ENCODE measurements at regions not wholly inside any gene's neighbourhood (a gene's known extent, or its start where the extent isn't known, plus 50 kb on each side); places are given as distances from the start of the nearest gene placed in this dataset.
"Not testable (repeated sequence)": the region's sequence is repeated elsewhere in the genome, so short reads cannot be mapped to it uniquely, and the experiment has no call there.

DNA sequence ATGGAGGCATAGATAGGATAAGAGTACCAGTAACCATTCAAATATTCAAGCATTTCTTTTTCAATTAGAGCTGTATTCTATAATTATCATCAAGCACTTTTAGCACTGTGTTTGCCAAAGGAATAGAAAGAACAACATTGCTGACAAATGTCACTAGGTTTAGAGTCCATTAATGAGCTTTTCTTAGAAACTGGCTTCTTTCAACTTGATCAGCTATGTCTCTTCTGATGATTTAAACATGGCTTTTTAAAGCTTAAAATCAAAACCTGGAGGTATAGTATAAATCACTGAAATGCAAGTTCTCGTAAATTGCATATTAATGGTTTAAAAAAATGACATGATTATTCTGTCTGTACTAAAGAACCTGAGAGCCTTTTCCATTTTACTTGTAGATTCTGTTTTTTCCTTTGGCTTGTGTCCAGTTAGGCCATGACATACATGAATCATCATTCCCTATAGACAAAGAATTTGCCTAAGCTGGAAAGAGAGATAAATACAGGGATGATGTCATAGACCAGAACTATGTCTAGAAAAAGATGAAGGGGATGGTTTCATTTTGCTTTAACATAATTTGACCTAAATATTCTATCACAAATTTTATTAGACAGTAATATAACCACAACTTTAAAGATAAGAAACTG, 340.1 kb upstream of the CTSO start:
- TF ChIP-seq, protein P1, sequence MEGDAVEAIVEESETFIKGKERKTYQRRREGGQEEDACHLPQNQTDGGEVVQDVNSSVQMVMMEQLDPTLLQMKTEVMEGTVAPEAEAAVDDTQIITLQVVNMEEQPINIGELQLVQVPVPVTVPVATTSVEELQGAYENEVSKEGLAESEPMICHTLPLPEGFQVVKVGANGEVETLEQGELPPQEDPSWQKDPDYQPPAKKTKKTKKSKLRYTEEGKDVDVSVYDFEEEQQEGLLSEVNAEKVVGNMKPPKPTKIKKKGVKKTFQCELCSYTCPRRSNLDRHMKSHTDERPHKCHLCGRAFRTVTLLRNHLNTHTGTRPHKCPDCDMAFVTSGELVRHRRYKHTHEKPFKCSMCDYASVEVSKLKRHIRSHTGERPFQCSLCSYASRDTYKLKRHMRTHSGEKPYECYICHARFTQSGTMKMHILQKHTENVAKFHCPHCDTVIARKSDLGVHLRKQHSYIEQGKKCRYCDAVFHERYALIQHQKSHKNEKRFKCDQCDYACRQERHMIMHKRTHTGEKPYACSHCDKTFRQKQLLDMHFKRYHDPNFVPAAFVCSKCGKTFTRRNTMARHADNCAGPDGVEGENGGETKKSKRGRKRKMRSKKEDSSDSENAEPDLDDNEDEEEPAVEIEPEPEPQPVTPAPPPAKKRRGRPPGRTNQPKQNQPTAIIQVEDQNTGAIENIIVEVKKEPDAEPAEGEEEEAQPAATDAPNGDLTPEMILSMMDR (conservative IDR thresholded peaks at IDR 0.05) = no peak
- no peak overlapping the region for H3K27ac ChIP-seq

DNA sequence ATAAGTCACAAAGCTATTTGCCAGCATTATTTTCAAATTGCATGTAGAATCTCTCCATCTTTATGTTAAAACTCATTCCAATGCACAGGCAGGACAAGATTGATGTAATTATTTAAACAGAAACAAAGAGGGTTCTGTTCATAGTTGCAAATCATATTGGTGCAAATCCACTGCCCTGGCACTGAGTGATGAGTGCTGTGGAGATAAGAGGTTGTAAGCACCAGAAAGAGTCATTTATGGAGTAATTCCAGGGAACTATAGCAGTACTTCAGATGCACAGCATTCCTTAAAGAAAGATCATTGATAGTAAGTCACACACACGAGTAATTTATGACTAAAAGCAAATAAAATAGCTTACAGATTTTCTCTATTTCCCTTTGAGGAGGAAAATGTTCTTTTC, 337.7 kb upstream of the CTSO start:
- H3K27ac ChIP-seq = no peak overlapping the region
- TF ChIP-seq, protein P1 (conservative IDR thresholded peaks at IDR 0.05) = no peak

DNA sequence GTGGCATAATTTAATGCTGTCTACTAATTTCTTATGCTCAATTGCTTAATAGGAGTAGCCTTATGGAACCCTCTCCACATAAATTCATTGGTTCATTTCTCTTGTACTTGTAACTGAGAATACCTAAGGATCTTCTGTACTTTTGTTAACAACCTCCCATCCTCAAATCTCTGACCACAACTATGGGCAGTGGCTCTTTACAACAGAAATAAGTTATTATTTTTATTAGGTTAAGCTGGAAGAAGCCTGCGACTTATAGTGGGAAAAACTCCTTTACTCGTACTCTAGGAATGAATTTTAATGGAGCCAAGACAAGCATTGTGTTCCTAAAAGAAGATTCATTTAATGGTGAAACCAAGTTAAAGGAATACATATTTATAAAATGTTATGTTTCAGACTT, 337.1 kb upstream of the CTSO start:
- no peak overlapping the region for H3K27ac ChIP-seq
- TF ChIP-seq, protein P1 (conservative IDR thresholded peaks at IDR 0.05) = no peak

DNA sequence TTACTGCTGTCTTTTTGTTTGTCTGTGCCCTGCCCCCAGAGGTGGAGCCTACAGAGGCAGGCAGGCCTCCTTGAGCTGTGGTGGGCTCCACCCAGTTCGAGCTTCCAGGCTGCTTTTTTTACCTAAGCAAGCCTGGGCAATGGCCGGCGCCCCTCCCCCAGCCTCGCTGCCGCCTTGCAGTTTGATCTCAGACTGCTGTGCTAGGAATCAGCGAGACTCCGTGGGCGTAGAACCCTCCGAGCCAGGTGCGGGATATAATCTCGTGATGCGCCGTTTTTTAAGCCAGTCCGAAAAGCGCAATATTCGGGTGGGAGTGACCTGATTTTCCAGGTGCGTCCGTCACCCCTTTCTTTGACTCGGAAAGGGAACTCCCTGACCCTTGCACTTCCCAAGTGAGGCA, 336.4 kb upstream of the CTSO start:
- not testable (repeated sequence) for H3K27ac ChIP-seq

DNA sequence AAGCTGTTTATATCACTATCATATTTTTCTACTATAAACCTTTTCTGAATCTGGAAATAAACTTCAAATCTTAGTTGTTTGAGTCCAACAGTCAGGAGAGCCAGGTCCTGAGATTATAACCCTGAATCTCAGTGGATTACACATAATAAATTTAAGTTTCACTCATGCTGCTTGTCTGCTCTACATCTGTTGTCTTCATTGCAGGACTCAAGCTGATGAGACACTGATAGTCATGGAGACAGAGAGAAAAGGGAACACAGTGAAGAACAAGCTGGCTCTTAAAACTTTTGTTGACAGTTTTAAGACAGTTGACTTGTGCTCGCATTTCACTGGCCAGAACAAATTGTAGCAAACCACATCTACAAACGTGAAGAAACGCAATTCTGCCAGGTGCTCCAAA, 327.0 kb upstream of the CTSO start:
- TF ChIP-seq, protein P1 (conservative IDR thresholded peaks at IDR 0.05) = no peak
- no peak overlapping the region for H3K27ac ChIP-seq

DNA sequence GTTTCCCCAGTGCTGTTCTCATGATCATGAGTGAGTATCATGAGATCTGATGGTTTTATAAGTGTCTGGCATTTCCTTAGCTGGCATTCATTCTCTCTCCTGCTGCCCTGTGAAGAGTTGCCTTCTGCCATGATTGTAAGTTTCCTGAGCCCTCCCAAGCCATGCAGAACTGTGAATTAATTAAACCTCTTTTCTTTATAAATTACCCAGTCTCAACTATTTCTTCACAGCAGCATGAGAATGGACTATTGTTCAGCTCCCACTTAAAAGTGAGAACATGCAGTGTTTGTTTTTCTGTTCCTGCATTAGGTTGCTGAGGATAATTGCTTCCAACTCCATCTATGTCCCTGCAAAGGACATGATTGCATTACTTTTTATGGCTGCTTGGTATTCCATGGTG, 311.7 kb upstream of the CTSO start:
- no peak overlapping the region for H3K27ac ChIP-seq
- TF ChIP-seq, protein P1 (conservative IDR thresholded peaks at IDR 0.05) = no peak

DNA sequence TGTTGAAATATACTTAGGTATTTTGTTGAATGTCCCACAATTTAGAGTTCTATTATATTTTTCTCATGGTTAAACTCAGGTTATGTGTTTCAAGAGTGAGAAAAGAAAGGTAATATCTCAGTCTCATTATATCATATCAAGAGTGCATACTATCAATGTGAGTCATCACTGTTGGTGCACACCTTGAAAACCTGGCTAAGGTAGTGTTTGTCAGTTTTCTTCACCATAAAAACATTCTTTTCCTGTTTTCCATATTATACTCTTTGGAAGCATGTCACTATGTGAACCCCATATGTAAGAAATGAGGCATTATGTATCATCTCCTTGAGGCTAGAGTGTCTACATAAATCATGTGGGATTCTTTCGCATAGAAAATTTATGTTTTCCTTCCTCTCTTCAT, 307.6 kb upstream of the CTSO start:
- TF ChIP-seq, protein P1 (conservative IDR thresholded peaks at IDR 0.05) = no peak
- no peak overlapping the region for H3K27ac ChIP-seq

DNA sequence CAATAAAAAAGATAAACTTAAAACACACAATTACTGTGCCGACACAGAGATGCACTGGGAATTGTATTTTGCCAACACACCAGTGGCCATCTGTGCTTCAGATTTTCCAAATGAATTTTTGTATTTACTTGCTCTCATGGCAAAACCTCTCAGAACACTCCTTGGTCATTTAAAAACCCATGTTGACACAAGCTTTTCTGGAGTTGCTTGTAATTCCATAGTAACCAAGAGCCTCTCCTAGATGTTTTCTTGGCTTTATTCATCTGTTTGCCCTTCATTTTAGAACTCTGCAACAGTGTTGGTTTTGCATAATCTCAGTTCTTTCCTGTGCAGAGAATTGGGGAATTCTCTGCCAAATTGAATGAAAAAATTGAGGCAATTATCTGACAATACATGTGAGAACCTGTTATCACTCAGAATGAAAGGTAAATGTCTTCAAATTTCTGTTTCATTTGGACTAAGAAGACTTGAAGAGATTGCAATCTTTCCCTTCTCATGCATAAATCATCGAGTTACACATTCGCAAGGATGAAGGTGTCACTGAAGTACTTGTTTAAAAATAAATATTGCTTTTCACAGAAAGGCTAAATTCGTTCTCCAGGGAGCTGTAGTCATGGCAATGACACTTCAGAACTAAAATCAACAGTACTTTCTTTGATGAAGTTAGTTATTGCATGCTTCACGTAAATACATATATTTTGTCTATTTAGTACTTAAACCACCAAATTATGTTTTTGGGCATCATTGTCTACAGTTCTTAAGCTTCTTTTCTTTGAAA, 301.8 kb upstream of the CTSO start:
- no peak overlapping the region for H3K27ac ChIP-seq
- TF ChIP-seq, protein P1 (conservative IDR thresholded peaks at IDR 0.05) = no peak
